ENCODE measurements at regions not wholly inside any gene's neighbourhood (a gene's known extent, or its start where the extent isn't known, plus 50 kb on each side); places are given as distances from the start of the nearest gene placed in this dataset.

DNA sequence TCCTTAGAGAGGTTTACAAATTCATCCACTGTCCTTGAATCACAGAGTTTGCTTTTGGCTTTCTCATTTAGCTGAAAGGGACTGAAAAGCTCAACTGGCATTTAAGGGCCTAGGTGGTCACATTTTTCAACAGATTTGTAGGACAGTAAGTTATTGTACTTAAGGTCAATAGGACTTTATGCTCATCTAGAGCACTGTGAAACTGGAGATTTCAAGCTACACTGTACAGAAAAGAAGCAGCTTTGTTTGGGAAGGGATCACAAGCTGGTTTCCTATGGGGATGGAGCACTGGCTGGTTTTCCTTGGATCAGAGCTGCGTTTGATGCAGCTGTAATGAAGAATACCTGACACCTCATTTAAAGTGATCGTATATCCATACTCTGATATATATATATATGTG lies 482.7 kb downstream of the FBXO15 start:
- no peak overlapping the region for H3K27ac ChIP-seq (ENCODE audit: insufficient read depth, low read length, poor library complexity, severe bottlenecking)
- no peaks in the 10 kb centered on the region for H3K27me3 ChIP-seq (ENCODE audit: control insufficient read depth, insufficient read depth, low read length)
- Mint-ChIP-seq H3K36me3 (no peaks in the 10 kb centered on the region), H3K4me1 (no peaks in the 10 kb centered on the region), H3K4me3 (no peak overlapping the region), H3K27ac (no peak overlapping the region), H3K9me3 (peaks cover 0 to 4% (median 0%) of the 10 kb centered on the region in 7 donors), H3K27me3 (no peaks in the 10 kb centered on the region)
- H3K4me3 ChIP-seq (ENCODE audit: low read depth, low read length): no peak overlapping the region
- ATAC-seq (ENCODE audit: low read depth in 2 of 2) (no peak), DNase-seq (no peak)
- H3K36me3 ChIP-seq (ENCODE audit: control insufficient read depth, insufficient read depth, low read length): no peaks in the 10 kb centered on the region
- no peaks in the 10 kb centered on the region for H3K4me1 ChIP-seq (ENCODE audit: control insufficient read depth, insufficient read depth, low read length, poor library complexity, severe bottlenecking)
- H3K9me3 ChIP-seq (ENCODE audit: control insufficient read depth in 2 of 2, low read length in 2 of 2): no peaks in the 10 kb centered on the region

DNA sequence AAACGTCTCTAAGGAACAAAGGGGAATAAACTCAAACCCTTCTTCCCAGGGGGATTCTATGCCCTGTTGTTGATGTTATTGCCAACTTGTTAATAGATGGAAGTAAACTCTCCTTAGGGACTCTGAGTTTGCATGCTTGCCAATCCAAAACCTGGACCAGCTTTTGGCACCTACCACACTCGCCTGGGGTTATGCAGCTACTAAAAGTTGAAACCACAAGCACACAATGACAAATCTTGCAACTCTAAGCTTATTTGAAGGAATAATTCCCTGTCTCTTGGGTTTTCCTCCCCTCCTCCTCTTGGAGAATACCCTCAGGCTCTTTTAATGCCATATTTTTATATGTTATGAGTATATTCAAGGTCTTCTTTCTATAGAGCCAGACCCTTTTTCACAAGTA lies 484.1 kb downstream of the FBXO15 start:
- no peaks in the 10 kb centered on the region for H3K4me1 ChIP-seq (ENCODE audit: control insufficient read depth, insufficient read depth, low read length, poor library complexity, severe bottlenecking)
- H3K36me3 ChIP-seq (ENCODE audit: control insufficient read depth, insufficient read depth, low read length): no peaks in the 10 kb centered on the region
- H3K9me3 ChIP-seq (ENCODE audit: control insufficient read depth in 2 of 2, low read length in 2 of 2): no peaks in the 10 kb centered on the region
- no peak overlapping the region for H3K4me3 Mint-ChIP-seq
- no peaks in the 10 kb centered on the region for H3K4me1 Mint-ChIP-seq
- H3K27ac Mint-ChIP-seq: no peak overlapping the region
- DNase-seq: no peak
- H3K27me3 ChIP-seq (ENCODE audit: control insufficient read depth, insufficient read depth, low read length): no peaks in the 10 kb centered on the region
- H3K27ac ChIP-seq (ENCODE audit: insufficient read depth, low read length, poor library complexity, severe bottlenecking): no peak overlapping the region
- H3K27me3 Mint-ChIP-seq: no peaks in the 10 kb centered on the region
- no peak for ATAC-seq (ENCODE audit: low read depth in 2 of 2)
- H3K36me3 Mint-ChIP-seq: no peaks in the 10 kb centered on the region
- H3K4me3 ChIP-seq (ENCODE audit: low read depth, low read length): no peak overlapping the region
- peaks cover 0 to 4% (median 0%) of the 10 kb centered on the region in 7 donors for H3K9me3 Mint-ChIP-seq

DNA sequence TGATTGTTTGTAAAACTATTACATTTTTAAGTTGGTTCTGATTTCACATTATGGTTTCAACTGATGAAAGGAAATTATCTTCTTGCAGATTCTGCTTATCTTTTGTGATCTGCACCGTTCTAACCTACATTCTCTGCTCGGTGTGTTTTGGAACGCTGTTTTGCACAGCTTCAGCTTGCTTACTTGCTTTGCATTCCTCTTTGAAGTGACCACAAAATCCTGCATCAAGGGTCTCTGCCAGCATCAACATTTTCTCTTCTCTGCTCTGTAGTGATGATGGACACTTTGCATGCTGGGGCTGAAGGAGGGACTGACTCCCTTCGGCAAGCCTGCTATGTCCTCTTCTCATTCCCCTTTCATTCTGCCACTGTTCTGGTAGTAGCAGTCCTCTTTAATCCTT lies 485.2 kb downstream of the FBXO15 start:
- Histone ChIP-seq H3K9me3 (ENCODE audit: control insufficient read depth in 2 of 2, low read length in 2 of 2) (no peaks in the 10 kb centered on the region), H3K27ac (ENCODE audit: insufficient read depth, low read length, poor library complexity, severe bottlenecking) (no peak overlapping the region), H3K27me3 (ENCODE audit: control insufficient read depth, insufficient read depth, low read length) (no peaks in the 10 kb centered on the region), H3K4me3 (ENCODE audit: low read depth, low read length) (no peak overlapping the region), H3K36me3 (ENCODE audit: control insufficient read depth, insufficient read depth, low read length) (no peaks in the 10 kb centered on the region), H3K4me1 (ENCODE audit: control insufficient read depth, insufficient read depth, low read length, poor library complexity, severe bottlenecking) (no peaks in the 10 kb centered on the region)
- Mint-ChIP-seq H3K4me1 (no peaks in the 10 kb centered on the region), H3K4me3 (no peak overlapping the region), H3K27me3 (no peaks in the 10 kb centered on the region), H3K9me3 (peaks cover 0 to 4% (median 0%) of the 10 kb centered on the region in 7 donors), H3K36me3 (no peaks in the 10 kb centered on the region), H3K27ac (no peak overlapping the region)
- DNase-seq (no peak), ATAC-seq (ENCODE audit: low read depth in 2 of 2) (no peak)

DNA sequence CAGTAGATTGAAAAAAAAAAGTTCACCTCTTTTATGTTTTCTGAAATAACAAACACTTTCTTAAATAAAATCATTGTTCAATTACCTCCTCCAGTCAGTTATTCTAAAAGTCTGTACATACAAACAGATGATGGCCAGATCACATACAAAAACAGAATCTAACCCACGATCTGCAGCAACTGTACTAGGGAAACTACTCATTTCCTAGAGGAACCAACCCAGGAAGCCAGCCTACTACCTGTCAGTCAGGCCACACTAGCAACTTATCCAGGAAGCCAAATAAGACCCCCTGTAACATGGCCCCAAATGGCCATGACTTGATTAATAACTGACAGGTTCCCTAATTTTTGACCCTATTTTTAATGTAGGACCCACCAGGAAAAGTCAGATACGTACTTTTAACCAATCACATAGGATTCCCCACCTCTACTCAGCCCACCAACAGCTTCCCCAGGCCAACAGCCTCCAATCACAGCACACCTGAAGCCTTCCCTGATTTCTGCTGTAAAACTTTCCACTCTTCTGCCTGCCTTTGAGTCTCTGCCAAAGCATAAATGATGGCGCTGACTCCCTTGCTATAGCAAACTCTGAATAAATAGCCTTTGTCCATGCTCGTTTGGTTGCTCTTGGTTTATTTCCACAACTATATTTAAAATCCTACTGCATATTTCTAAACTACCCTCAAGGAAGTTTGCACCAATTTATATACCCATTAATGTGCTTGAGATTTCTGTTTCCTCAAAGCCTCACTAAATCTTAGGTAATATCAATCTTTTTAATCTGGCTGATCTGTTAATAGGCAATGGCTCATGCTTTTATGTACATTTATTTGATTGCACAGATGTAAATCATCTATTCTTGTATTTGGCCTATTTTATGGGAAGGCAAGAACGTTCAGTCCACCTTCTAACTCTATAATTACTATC lies 486.4 kb downstream of the FBXO15 start:
- DNase-seq (no peak), ATAC-seq (ENCODE audit: low read depth in 2 of 2) (no peak)

DNA sequence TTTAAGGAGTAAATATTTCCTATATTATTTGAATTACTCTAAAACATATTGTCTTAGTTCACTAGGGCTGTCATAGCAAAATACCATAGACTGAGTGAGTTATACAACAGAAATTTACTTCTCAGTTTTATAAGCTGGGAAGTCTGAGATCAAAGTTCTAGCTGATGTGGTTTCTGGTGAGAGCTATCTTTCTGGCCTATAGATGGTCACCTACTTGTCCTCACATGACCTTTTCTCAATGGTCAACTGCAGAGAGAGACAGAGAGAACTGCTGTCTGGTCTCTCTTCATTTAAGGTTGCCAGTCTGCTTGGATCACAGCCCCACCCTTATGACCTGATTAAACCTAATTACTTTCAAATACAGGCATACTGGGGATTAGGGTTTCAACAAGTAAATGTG lies 490.9 kb downstream of the FBXO15 start:
- Mint-ChIP-seq H3K4me1 (no peaks in the 10 kb centered on the region), H3K36me3 (no peaks in the 10 kb centered on the region), H3K27ac (no peak overlapping the region), H3K9me3 (peaks cover 0 to 7% (median 2%) of the 10 kb centered on the region in 7 donors), H3K27me3 (no peaks in the 10 kb centered on the region), H3K4me3 (no peak overlapping the region)
- Histone ChIP-seq H3K4me3 (ENCODE audit: low read depth, low read length) (no peak overlapping the region), H3K27me3 (ENCODE audit: control insufficient read depth, insufficient read depth, low read length) (no peaks in the 10 kb centered on the region), H3K27ac (ENCODE audit: insufficient read depth, low read length, poor library complexity, severe bottlenecking) (no peak overlapping the region), H3K9me3 (ENCODE audit: control insufficient read depth in 2 of 2, low read length in 2 of 2) (no peaks in the 10 kb centered on the region), H3K4me1 (ENCODE audit: control insufficient read depth, insufficient read depth, low read length, poor library complexity, severe bottlenecking) (no peaks in the 10 kb centered on the region), H3K36me3 (ENCODE audit: control insufficient read depth, insufficient read depth, low read length) (no peaks in the 10 kb centered on the region)
- no peak for ATAC-seq (ENCODE audit: low read depth in 2 of 2)
- no peak for DNase-seq

More for the DNA sequence above, 486.4 kb downstream of the FBXO15 start:
- H3K9me3 ChIP-seq (ENCODE audit: control insufficient read depth in 2 of 2, low read length in 2 of 2): no peaks in the 10 kb centered on the region
- no peaks in the 10 kb centered on the region for H3K27me3 ChIP-seq (ENCODE audit: control insufficient read depth, insufficient read depth, low read length)
- H3K4me3 ChIP-seq (ENCODE audit: low read depth, low read length): no peak overlapping the region
- Mint-ChIP-seq H3K27ac (no peak overlapping the region), H3K4me1 (no peaks in the 10 kb centered on the region), H3K36me3 (no peaks in the 10 kb centered on the region), H3K27me3 (no peaks in the 10 kb centered on the region), H3K4me3 (no peak overlapping the region), H3K9me3 (peaks cover 0 to 4% (median 0%) of the 10 kb centered on the region in 7 donors)
- H3K4me1 ChIP-seq (ENCODE audit: control insufficient read depth, insufficient read depth, low read length, poor library complexity, severe bottlenecking): no peaks in the 10 kb centered on the region
- no peak overlapping the region for H3K27ac ChIP-seq (ENCODE audit: insufficient read depth, low read length, poor library complexity, severe bottlenecking)
- no peaks in the 10 kb centered on the region for H3K36me3 ChIP-seq (ENCODE audit: control insufficient read depth, insufficient read depth, low read length)

DNA sequence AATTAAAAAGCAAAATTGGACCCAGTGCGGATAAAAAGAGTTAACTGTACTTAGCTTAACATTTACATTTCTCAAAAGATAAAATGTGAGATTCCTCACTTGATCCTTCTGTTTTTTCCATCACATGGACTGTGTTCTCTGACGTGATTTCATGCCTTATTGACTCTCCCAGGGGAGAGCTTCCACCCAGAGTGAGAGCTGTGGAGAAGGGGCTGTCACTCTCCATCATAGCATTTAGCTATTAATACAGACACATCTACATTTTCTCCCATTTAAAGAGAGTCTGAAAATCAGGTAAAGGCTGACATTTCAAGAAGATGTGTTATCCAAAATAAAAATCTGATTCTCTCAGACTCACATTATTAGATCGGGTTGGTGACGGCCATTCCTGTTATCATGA lies 493.8 kb downstream of the FBXO15 start:
- Mint-ChIP-seq H3K9me3 (peaks cover 0 to 5% (median 0%) of the 10 kb centered on the region in 7 donors), H3K4me3 (no peak overlapping the region), H3K4me1 (no peaks in the 10 kb centered on the region), H3K36me3 (no peaks in the 10 kb centered on the region), H3K27ac (no peak overlapping the region), H3K27me3 (no peaks in the 10 kb centered on the region)
- Histone ChIP-seq H3K27me3 (ENCODE audit: control insufficient read depth, insufficient read depth, low read length) (no peaks in the 10 kb centered on the region), H3K27ac (ENCODE audit: insufficient read depth, low read length, poor library complexity, severe bottlenecking) (no peak overlapping the region), H3K4me1 (ENCODE audit: control insufficient read depth, insufficient read depth, low read length, poor library complexity, severe bottlenecking) (no peaks in the 10 kb centered on the region), H3K9me3 (ENCODE audit: control insufficient read depth in 2 of 2, low read length in 2 of 2) (no peaks in the 10 kb centered on the region), H3K36me3 (ENCODE audit: control insufficient read depth, insufficient read depth, low read length) (no peaks in the 10 kb centered on the region), H3K4me3 (ENCODE audit: low read depth, low read length) (no peak overlapping the region)
- ATAC-seq (ENCODE audit: low read depth in 2 of 2): no peak
- no peak for DNase-seq

DNA sequence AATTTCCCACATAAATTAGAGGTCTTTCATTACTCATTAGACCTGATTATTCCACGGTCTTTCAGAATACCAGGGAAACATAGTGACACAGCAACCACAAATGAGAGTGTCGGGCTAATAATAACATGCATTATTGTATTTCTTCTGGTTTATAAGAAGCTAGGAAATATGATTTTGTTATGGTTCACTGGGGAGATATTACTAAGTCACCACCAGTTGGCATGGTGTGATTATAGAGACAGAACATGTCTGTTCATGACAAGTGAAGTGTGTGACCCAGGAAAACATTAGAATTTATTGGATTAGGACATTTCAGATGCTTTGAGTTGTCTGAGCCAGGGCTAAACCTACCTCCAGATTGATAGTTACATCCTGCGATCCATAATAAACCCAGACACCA lies 494.4 kb downstream of the FBXO15 start:
- H3K27ac ChIP-seq (ENCODE audit: insufficient read depth, low read length, poor library complexity, severe bottlenecking): no peak overlapping the region
- H3K9me3 ChIP-seq (ENCODE audit: control insufficient read depth in 2 of 2, low read length in 2 of 2): no peaks in the 10 kb centered on the region
- no peaks in the 10 kb centered on the region for H3K27me3 Mint-ChIP-seq
- ATAC-seq (ENCODE audit: low read depth in 2 of 2) (no peak), DNase-seq (no peak)
- no peaks in the 10 kb centered on the region for H3K4me1 ChIP-seq (ENCODE audit: control insufficient read depth, insufficient read depth, low read length, poor library complexity, severe bottlenecking)
- peaks cover 0 to 5% (median 0%) of the 10 kb centered on the region in 7 donors for H3K9me3 Mint-ChIP-seq
- H3K27me3 ChIP-seq (ENCODE audit: control insufficient read depth, insufficient read depth, low read length): no peaks in the 10 kb centered on the region
- H3K4me1 Mint-ChIP-seq: no peaks in the 10 kb centered on the region
- H3K4me3 Mint-ChIP-seq: no peak overlapping the region
- H3K36me3 ChIP-seq (ENCODE audit: control insufficient read depth, insufficient read depth, low read length): no peaks in the 10 kb centered on the region
- no peak overlapping the region for H3K27ac Mint-ChIP-seq
- no peaks in the 10 kb centered on the region for H3K36me3 Mint-ChIP-seq
- H3K4me3 ChIP-seq (ENCODE audit: low read depth, low read length): no peak overlapping the region

DNA sequence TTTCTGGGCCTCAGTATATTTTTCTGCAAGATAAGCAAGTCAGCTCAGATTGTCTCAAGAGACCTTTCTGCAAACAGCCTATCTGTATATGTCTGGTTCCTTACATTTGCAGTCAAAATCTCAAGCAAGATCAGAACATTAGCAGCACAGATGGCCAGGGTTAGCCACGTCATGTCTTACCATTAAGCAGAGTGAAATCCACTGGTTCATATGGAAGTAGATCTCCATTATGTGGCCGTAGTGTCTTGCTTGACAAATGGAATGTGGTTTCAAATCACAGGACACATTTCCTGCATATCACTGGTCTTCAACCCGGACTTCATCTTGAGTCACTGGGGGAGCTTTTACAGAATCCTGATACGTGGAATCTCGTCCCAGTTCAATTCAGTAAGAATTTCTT lies 500.2 kb downstream of the FBXO15 start:
- Mint-ChIP-seq H3K4me1 (no peaks in the 10 kb centered on the region), H3K9me3 (peaks cover 0 to 1% (median 0%) of the 10 kb centered on the region in 7 donors), H3K4me3 (no peak overlapping the region), H3K27me3 (no peaks in the 10 kb centered on the region), H3K36me3 (no peaks in the 10 kb centered on the region), H3K27ac (no peak overlapping the region)
- Histone ChIP-seq H3K4me3 (ENCODE audit: low read depth, low read length) (no peak overlapping the region), H3K4me1 (ENCODE audit: control insufficient read depth, insufficient read depth, low read length, poor library complexity, severe bottlenecking) (no peaks in the 10 kb centered on the region), H3K27me3 (ENCODE audit: control insufficient read depth, insufficient read depth, low read length) (no peaks in the 10 kb centered on the region), H3K36me3 (ENCODE audit: control insufficient read depth, insufficient read depth, low read length) (no peaks in the 10 kb centered on the region), H3K27ac (ENCODE audit: insufficient read depth, low read length, poor library complexity, severe bottlenecking) (no peak overlapping the region), H3K9me3 (ENCODE audit: control insufficient read depth in 2 of 2, low read length in 2 of 2) (no peaks in the 10 kb centered on the region)
- ATAC-seq (ENCODE audit: low read depth in 2 of 2): no peak
- no peak for DNase-seq
